ENCODE measurements at regions not wholly inside any gene's neighbourhood (a gene's known extent, or its start where the extent isn't known, plus 50 kb on each side); places are given as distances from the start of the nearest gene placed in this dataset.

GRCh38 chr4:18291256-18291655, 269.7 kb upstream of the LCORL start:
- TF ChIP-seq CTCF (IDR thresholded peaks at IDR 0.05): no peak
- no peak overlapping the region for H3K27ac ChIP-seq
- no peaks in the 10 kb centered on the region for H3K27me3 ChIP-seq
- no peak overlapping the region for H3K4me3 ChIP-seq
- no peaks in the 10 kb centered on the region for H3K36me3 ChIP-seq
- H3K9me3 ChIP-seq: no peaks in the 10 kb centered on the region
- H3K4me1 ChIP-seq: no peaks in the 10 kb centered on the region
- intact Hi-C loops (cut with DNase I): no loop called here
- no peak for DNase-seq (ENCODE audit: low spot score in 2 of 2)

GRCh38 chr4:18285357-18285756, 263.8 kb upstream of the LCORL start:
- no peak overlapping the region for H3K4me3 ChIP-seq
- H3K27ac ChIP-seq: no peak overlapping the region
- H3K36me3 ChIP-seq: no peaks in the 10 kb centered on the region
- H3K27me3 ChIP-seq: no peaks in the 10 kb centered on the region
- DNase-seq (ENCODE audit: low spot score in 2 of 2): no peak
- no peaks in the 10 kb centered on the region for H3K9me3 ChIP-seq
- TF ChIP-seq CTCF (IDR thresholded peaks at IDR 0.05): no peak
- intact Hi-C loops (cut with DNase I): no loop called here
- H3K4me1 ChIP-seq: no peaks in the 10 kb centered on the region

GRCh38 chr4:18278244-18278643, 256.7 kb upstream of the LCORL start:
- Histone ChIP-seq H3K4me3 (no peak overlapping the region), H3K27ac (no peak overlapping the region), H3K4me1 (no peaks in the 10 kb centered on the region), H3K9me3 (no peaks in the 10 kb centered on the region), H3K36me3 (no peaks in the 10 kb centered on the region), H3K27me3 (no peaks in the 10 kb centered on the region)
- no peak for DNase-seq (ENCODE audit: low spot score in 2 of 2)
- no peak for TF ChIP-seq CTCF (IDR thresholded peaks at IDR 0.05)
- intact Hi-C loops (cut with DNase I): no loop called here

GRCh38 chr4:18262832-18263231, 241.3 kb upstream of the LCORL start:
- no peaks in the 10 kb centered on the region for H3K4me1 ChIP-seq
- no peak for DNase-seq (ENCODE audit: low spot score in 2 of 2)
- intact Hi-C loops (cut with DNase I): no loop called here
- H3K36me3 ChIP-seq: no peaks in the 10 kb centered on the region
- H3K4me3 ChIP-seq: no peak overlapping the region
- no peaks in the 10 kb centered on the region for H3K9me3 ChIP-seq
- H3K27me3 ChIP-seq: no peaks in the 10 kb centered on the region
- H3K27ac ChIP-seq: no peak overlapping the region
- no peak for TF ChIP-seq CTCF (IDR thresholded peaks at IDR 0.05)

- Histone ChIP-seq H3K4me1 (no peaks in the 10 kb centered on the region), H3K4me3 (no peak overlapping the region), H3K27me3 (no peaks in the 10 kb centered on the region), H3K27ac (no peak overlapping the region), H3K36me3 (no peaks in the 10 kb centered on the region), H3K9me3 (no peaks in the 10 kb centered on the region)
- no peak for DNase-seq (ENCODE audit: low spot score in 2 of 2)
- TF ChIP-seq CTCF (IDR thresholded peaks at IDR 0.05): no peak
- intact Hi-C loops (cut with DNase I): no loop called here
These were observed 230.5 kb upstream of the LCORL start for GRCh38 chr4:18252052-18252451.

GRCh38 chr4:18250564-18250963, 229.0 kb upstream of the LCORL start:
- intact Hi-C loops (cut with DNase I): no loop called here
- TF ChIP-seq CTCF (IDR thresholded peaks at IDR 0.05): no peak
- DNase-seq (ENCODE audit: low spot score in 2 of 2): no peak
- H3K27ac ChIP-seq: no peak overlapping the region
- no peaks in the 10 kb centered on the region for H3K9me3 ChIP-seq
- H3K4me1 ChIP-seq: no peaks in the 10 kb centered on the region
- no peaks in the 10 kb centered on the region for H3K27me3 ChIP-seq
- no peaks in the 10 kb centered on the region for H3K36me3 ChIP-seq
- no peak overlapping the region for H3K4me3 ChIP-seq

Data from ascending aorta (tissue), 2 donors.